Body of pancreas (tissue), 4 donors: ENCODE measurements at regions not wholly inside any gene's neighbourhood (a gene's known extent, or its start where the extent isn't known, plus 50 kb on each side); places are given as distances from the start of the nearest gene placed in this dataset.

ENCODE experiments used
- POLR2A ChIP-seq, 3 donors: fragments of 450-650 bp; IDR thresholded peaks; one replicate each; pipeline ENCODE4 v1.6.1; 2016; ENCODE audit warnings: antibody characterized with exemption in 3 of 3, mild to moderate bottlenecking in 2 of 3
- TF ChIP-seq, protein P1 (sequence below), 7 experiments: fragments of 450-650 bp in 4 of 7; fragments of 200-600 bp in 3 of 7; sonication (generic) in 3 of 7; IDR thresholded peaks; one replicate each; pipeline ENCODE4 v1.5.1; 2016 to 2019; ENCODE audit warnings: antibody characterized with exemption in 7 of 7

DNA sequence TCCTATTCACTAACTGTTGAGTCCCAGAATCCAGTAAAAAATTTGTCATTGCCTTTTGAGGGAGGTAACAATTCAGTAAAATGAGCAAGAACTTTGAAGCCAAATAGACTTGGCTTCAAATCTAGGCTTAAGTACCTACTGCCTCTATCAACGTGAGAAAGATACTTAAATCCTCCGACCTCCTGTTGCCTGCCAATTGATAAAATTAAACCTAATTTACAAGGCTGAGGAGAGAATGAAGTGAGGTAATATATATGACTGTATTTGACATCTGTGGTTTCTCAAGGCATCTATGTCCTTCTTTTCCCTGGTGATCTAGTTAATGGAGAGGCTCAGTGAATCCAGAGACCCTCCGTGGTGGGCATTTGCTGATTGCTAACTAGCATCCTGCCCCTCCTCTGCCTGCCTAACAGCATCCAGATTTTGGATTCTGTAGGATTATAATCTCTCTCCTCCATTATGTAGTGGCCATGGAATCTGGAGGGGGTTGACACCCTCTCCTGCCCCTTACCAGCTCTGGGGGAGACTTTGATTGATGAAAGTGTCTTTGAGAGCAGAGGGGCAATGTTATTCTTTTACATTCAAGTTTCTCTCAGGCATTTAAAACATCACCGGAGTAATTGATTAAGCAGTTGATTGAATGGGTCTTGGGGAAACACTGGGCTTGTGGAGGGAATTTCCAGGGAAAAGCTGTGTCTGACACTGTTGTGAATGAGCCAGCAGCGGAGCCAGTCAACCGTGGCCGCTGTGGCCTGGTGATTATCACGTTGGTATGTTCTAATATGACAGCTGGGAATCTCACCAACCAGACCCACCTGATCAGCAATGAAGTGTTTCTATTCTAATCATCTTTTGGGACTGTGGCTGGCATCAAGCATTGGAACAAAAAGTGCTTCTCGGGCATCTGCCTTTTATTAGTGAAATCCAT, 140.7 kb upstream of the FAM78B start:
- TF ChIP-seq, protein P1, sequence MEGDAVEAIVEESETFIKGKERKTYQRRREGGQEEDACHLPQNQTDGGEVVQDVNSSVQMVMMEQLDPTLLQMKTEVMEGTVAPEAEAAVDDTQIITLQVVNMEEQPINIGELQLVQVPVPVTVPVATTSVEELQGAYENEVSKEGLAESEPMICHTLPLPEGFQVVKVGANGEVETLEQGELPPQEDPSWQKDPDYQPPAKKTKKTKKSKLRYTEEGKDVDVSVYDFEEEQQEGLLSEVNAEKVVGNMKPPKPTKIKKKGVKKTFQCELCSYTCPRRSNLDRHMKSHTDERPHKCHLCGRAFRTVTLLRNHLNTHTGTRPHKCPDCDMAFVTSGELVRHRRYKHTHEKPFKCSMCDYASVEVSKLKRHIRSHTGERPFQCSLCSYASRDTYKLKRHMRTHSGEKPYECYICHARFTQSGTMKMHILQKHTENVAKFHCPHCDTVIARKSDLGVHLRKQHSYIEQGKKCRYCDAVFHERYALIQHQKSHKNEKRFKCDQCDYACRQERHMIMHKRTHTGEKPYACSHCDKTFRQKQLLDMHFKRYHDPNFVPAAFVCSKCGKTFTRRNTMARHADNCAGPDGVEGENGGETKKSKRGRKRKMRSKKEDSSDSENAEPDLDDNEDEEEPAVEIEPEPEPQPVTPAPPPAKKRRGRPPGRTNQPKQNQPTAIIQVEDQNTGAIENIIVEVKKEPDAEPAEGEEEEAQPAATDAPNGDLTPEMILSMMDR (IDR thresholded peaks at IDR 0.05): no peak
- no peak for TF ChIP-seq POLR2A (IDR thresholded peaks at IDR 0.05)
